Lung (tissue), 11 donors: ENCODE measurements at regions not wholly inside any gene's neighbourhood (a gene's known extent, or its start where the extent isn't known, plus 50 kb on each side); places are given as distances from the start of the nearest gene placed in this dataset.

Experiments
- ATAC-seq: fragments of 200-7000 bp; cut with Tn5 transposase; one replicate; pipeline ENCODE4 v1.9.1; 2020; ENCODE audit warnings: moderate number of reproducible peaks; ENCODE audit not compliant: insufficient read depth, low FRiP score
- DNase-seq, 3 donors: peaks; one replicate each; pipeline ENCODE4 v3.0.0-alpha.2; 2013 to 2017
- H3K27ac ChIP-seq, 2 donors: one replicate each; pipeline ENCODE4 v1.5.1; 2013; ENCODE audit warnings: mild to moderate bottlenecking in 2 of 2, moderate library complexity in 2 of 2, control low read depth in 1 of 2, inconsistent platforms in 1 of 2, low read depth in 1 of 2, low read length in 1 of 2
- H3K27me3 ChIP-seq, 3 donors: one replicate each; pipeline ENCODE4 v1.5.1; 2013; ENCODE audit warnings: low read length in 2 of 3; ENCODE audit not compliant: control insufficient read depth in 3 of 3, insufficient read depth in 3 of 3
- H3K36me3 ChIP-seq, 4 donors: one replicate each; pipeline ENCODE4 v1.5.1; 2013; ENCODE audit warnings: low read length in 4 of 4, mild to moderate bottlenecking in 1 of 4, moderate library complexity in 1 of 4; ENCODE audit not compliant: control insufficient read depth in 4 of 4, insufficient read depth in 4 of 4
- H3K4me1 ChIP-seq, 5 donors: one replicate each; pipeline ENCODE4 v1.5.1; 2013; ENCODE audit warnings: low read length in 5 of 5, mild to moderate bottlenecking in 2 of 5, moderate library complexity in 1 of 5; ENCODE audit not compliant: control insufficient read depth in 5 of 5, insufficient read depth in 5 of 5
- H3K4me3 ChIP-seq: one replicate; pipeline ENCODE4 v1.5.1; 2013; ENCODE audit warnings: mild to moderate bottlenecking, control low read depth, moderate library complexity
- H3K9ac ChIP-seq, 2 donors: one replicate each; pipeline ENCODE4 v1.5.1; 2013; ENCODE audit warnings: low read length in 2 of 2, control low read depth in 1 of 2; ENCODE audit not compliant: insufficient read depth in 1 of 2
- H3K9me3 ChIP-seq, 4 donors: one replicate each; pipeline ENCODE4 v1.5.1; 2013; ENCODE audit warnings: low read length in 3 of 4, mild to moderate bottlenecking in 1 of 4, moderate library complexity in 1 of 4; ENCODE audit not compliant: control insufficient read depth in 4 of 4, insufficient read depth in 3 of 4
- CTCF ChIP-seq: IDR thresholded peaks from 2 replicates; pipeline ENCODE4 v1.5.1; 2012; ENCODE audit warnings: mild to moderate bottlenecking; ENCODE audit errors: control extremely low read depth, extremely low read depth
- WGBS, 2 donors: extraction: QIAGEN DNeasy Blood & Tissue Kit; methylation state at CpG; one replicate each; pipeline ENCODE4 v1.1.7; 2013; 5-methylcytosine and 5-hydroxymethylcytosine counted together
- donor health status: control.
- donor health status: control.
- donor health status: Bipolar disorder and iron deficiency.
- donor health status: healthy.
- donor health status: DM: yes; HTN: yes; CAD: no.

- Histone ChIP-seq H3K36me3 (no peaks in the 10 kb centered on the region), H3K4me1 (no peaks in the 10 kb centered on the region), H3K9me3 (peaks cover 0 to 4% (median 0%) of the 10 kb centered on the region in 4 donors), H3K4me3 (no peak overlapping the region), H3K9ac (no peak overlapping the region), H3K27me3 (peaks cover 0 to 2% (median 0%) of the 10 kb centered on the region in 3 donors), H3K27ac (no peak overlapping the region)
- ATAC-seq (no peak), DNase-seq (no peak)
- WGBS, 2 donors: 60 to 76% methylated on average over 4 of the region's 4 CpGs
- TF ChIP-seq CTCF: no peak
These were observed 71.1 kb downstream of the TMEM114 start for GRCh38 chr16:8519179-8519578.

- 83 to 94% methylated on average over 4 of the region's 4 CpGs for WGBS, 2 donors
- ATAC-seq: no peak
- H3K27me3 ChIP-seq: no peaks in the 10 kb centered on the region
These were observed 73.0 kb downstream of the TMEM114 start for GRCh38 chr16:8517280-8517679.

GRCh38 chr16:8516471-8516870, 73.8 kb downstream of the TMEM114 start:
- no peak overlapping the region for H3K27ac ChIP-seq
- DNase-seq: no peak
- H3K4me3 ChIP-seq: no peak overlapping the region
- no peaks in the 10 kb centered on the region for H3K27me3 ChIP-seq
- WGBS, 2 donors: 92 to 93% methylated on average over 3 of the region's 3 CpGs
- TF ChIP-seq CTCF: no peak
- ATAC-seq: no peak
- no peaks in the 10 kb centered on the region for H3K4me1 ChIP-seq
- H3K36me3 ChIP-seq: no peaks in the 10 kb centered on the region
- peaks cover 0 to 3% (median 0%) of the 10 kb centered on the region in 4 donors for H3K9me3 ChIP-seq
- H3K9ac ChIP-seq: no peak overlapping the region

More at GRCh38 chr16:8517280-8517679, 73.0 kb downstream of the TMEM114 start:
- no peaks in the 10 kb centered on the region for H3K36me3 ChIP-seq
- H3K9me3 ChIP-seq: peaks cover 0 to 5% (median 0%) of the 10 kb centered on the region in 4 donors
- H3K9ac ChIP-seq: no peak overlapping the region
- H3K27ac ChIP-seq: no peak overlapping the region
- no peaks in the 10 kb centered on the region for H3K4me1 ChIP-seq
- DNase-seq: no peak
- no peak overlapping the region for H3K4me3 ChIP-seq
- TF ChIP-seq CTCF: no peak

DNA sequence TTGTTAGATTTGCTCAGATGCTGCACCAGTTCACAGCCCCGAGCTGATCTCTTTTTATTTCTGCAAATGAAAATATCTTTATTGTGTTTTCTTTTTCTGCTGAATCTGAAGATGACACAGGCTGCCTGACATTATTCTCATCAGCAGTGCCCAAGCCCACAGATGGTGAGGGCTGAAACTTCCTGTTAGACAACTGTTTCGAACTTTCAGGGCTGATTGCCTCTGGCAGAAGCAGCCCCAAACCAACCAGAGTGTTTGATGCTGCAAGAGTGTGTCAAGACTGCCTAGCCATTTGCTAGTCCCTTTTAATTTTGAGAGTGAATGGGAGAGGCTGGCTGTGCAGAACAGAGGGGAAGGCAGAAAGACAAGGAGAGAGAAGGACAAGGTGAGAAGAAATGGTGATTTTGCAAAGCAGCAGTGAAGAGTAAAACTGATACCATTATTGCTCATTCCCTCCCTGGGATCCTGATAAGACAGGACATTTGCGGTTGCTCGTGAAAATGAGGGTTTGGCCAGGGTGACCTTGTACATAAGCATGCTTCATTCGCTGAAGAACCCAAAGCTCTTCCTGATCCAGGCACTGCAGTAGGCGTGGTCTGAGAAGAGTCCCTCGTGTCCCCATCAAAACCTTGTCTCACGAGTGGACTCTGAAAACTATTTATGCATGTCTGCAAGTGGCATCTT, 77.2 kb downstream of the TMEM114 start:
- Histone ChIP-seq H3K4me3 (no peak overlapping the region), H3K36me3 (no peaks in the 10 kb centered on the region), H3K27ac (no peak overlapping the region), H3K4me1 (no peaks in the 10 kb centered on the region), H3K27me3 (no peaks in the 10 kb centered on the region), H3K9me3 (peaks cover 0 to 6% (median 0%) of the 10 kb centered on the region in 4 donors), H3K9ac (no peak overlapping the region)
- TF ChIP-seq CTCF: no peak
- ATAC-seq (no peak), DNase-seq (no peak)
- WGBS, 2 donors: 64 to 80% methylated on average over 8 of the region's 8 CpGs
